GM18505 (cell line): ENCODE measurements at regions not wholly inside any gene's neighbourhood (a gene's known extent, or its start where the extent isn't known, plus 50 kb on each side); places are given as distances from the start of the nearest gene placed in this dataset.

Experiments used
- ATAC-seq: cut with Tn5 transposase; IDR thresholded peaks from one replicate; pipeline ENCODE4 v1.9.1; 2021; ENCODE audit not compliant: unreplicated experiment
- POLR2A ChIP-seq: IDR thresholded peaks from 4 replicates; pipeline ENCODE4 v1.6.1; 2011; ENCODE audit warnings: borderline replicate concordance; ENCODE audit not compliant: insufficient read depth, insufficient read length; ENCODE audit errors: extremely low read depth

DNA sequence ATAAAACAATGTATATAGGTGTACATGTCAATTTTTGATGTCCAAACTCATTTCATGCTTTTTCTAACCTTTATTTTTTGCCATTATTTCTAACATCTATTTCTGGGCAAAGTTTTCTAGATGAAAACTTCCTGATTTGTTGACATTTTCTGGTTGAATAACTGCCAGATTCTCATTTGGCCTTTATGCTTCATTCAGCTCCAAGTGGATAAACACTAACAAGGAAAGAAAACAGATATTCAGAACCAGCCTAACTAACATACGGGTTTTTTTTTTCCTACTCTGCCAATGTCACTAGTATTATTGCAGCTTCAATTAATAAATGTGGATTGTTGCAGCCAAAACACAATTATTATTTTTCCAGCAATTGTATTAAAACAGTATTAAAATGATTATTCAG lies 50.9 kb upstream of the RAP1GDS1 start:
- ATAC-seq: no peak
- no peak for TF ChIP-seq POLR2A

DNA sequence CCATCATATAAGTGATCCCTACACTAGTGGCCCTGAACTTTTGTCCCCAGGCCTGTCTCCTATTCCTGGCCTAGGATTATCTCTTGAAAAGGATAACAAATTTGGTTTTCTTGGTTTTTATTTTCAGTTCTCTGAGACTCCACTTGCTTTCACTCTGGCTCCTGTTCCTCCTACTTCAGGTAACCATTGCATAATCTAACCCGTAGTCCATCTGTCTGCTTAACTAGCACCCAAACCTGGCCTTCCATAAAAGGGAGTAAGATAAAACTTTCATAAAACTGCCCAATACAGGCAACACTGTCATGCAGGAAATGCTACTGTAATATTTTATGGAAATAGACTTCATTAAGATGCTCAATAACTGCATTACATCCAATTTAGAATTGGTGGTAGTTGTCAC lies 52.1 kb upstream of the RAP1GDS1 start:
- TF ChIP-seq POLR2A: no peak
- ATAC-seq: no peak

DNA sequence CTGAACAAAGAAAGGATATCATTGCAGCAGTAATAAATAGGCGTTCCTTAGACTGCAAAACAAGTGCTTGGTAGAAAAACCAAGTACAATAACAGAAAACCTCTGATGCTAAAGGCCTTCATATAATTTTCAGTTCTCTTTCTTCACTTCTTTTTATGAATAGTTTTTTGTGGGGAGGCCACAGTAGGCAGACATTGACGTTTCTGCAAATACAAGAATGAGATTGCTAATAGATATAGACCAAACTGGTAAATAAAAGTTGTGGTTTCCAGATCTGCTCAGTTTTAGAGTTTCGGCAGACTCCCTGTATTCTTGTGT lies 57.0 kb upstream of the RAP1GDS1 start:
- TF ChIP-seq POLR2A: no peak
- ATAC-seq: peak; percentile 41

DNA sequence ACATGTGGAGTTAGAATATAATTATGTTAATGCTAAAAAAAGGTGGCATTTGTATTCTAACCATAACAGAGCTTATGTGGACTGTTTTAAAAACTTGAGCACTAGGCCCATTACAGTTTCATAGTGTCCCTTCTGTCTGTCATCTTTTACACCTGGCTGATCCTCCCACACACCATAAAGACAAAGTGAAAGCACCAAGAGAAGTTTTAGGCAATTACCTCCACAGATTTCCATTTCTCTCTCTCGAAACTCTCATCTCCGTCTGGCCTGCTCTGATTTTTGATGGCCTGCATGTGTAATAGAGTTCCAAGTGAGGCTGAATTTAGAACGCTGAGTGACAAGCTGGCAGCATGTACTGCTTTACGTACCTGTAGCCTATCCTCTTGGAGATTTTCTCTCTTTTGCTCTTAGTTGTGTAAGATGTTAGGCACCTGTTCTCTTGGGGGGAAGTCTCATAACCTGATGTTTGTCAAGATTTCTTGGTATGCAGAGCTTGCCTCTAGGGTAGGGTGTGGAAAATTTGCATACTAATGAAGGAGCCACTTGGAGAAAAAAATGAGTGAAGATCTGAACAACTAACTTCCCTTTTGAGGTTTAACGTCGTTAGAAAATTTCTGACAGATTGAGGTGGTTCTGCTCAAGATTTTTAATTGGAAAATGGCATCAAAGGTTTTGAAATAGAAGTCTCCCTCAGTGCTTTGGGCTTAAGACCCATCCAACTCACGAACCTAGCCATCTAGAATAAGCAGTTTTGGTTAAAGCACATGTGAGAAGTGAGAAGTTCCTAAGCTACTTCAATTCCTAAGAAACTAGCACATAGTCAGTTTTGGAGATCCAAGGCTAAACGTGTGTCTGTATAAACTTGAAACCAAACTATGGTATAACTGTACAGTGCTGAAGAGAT lies 57.6 kb upstream of the RAP1GDS1 start:
- no peak for TF ChIP-seq POLR2A
- peak; percentile 78 for ATAC-seq

DNA sequence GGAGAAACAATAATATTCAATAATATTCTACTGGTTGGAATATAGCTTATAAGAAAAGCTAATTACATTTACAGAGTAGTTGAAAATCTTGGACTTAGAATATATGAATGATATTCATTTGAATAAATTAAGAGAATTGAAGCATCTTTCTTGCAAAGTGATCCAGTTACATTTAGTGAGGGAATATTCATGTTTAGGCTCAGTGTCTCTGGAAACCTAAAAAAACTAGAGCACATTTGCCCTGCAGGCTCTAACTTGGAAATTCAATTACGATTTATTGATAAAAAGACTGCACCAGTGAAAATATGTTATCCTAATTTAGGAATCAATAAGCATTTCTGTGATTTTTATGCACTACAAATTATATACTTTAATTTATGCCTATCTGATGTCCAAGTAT lies 58.3 kb upstream of the RAP1GDS1 start:
- no peak for TF ChIP-seq POLR2A
- no peak for ATAC-seq

DNA sequence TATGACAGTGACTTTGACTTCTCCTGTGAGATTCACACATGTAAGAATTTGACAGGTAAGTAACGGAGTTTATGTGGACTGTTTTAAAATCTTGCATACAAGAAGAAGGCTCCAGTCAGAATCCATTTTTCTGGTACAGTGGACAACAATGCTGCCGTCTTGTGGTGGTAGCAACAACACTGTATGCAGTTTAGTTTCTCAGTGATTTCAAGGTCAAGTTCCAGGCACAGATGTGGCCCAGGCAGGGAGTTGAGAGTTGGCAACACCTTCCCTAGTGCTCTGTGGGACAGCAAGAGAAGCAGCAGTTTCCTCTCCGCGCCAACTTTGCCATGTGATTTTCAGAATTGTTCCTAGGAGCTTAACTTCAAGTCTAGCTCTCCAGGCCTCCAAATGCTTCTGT lies 56.0 kb upstream of the STPG2 start:
- ATAC-seq: no peak
- no peak for TF ChIP-seq POLR2A

DNA sequence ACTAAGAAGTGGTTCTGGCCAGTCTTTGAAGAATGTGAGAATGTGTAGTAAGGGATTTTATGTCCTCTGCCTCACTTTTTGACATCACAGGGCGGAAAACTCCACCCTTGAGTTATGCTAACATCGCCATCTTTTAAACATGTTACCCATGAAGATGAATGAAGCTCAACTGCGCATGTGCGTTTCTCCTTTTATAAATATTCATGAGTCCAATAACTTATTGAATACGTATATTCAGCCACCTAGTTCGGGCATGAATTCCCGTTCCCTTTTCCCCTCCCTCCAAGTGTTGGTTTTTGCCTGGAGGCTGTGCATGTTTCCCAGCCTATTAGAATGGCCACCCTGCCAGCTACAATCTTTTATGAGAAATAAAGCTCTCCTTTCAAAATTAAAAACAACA lies 51.7 kb upstream of the STPG2 start:
- ATAC-seq: no peak
- no peak for TF ChIP-seq POLR2A

DNA sequence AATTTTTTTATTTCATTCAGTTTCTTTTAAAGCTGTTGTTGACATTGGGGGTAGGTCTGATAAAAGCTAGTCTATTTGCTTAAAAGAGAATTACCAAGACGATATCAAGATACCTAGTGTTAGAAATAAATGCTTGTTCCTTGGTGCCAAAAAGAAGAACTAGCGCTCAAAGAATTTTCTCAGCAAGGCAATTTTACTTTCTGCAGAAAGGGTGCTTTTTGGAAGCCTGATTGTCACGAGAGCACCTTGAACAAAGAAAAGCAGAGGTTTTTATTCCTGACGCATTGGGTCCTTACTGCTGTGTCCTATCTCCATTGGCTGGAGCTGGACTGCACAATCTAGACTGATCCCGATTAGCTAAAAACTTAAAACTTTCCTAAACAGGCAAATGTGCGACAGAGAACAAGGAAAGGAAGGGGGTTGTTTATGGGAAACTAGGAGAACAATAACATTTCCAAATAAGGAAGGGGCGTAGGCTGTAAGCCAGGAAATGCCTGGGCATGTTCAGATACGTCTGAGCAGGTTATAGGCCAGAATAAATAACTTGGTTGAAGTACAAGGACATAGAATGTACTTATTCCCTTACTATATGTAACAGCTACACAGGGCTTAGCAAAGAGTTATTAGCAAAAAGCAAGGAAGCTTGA lies 50.3 kb upstream of the STPG2 start:
- no peak for ATAC-seq
- TF ChIP-seq POLR2A: no peak
